ENCODE measurements at regions not wholly inside any gene's neighbourhood (a gene's known extent, or its start where the extent isn't known, plus 50 kb on each side); places are given as distances from the start of the nearest gene placed in this dataset.

DNA sequence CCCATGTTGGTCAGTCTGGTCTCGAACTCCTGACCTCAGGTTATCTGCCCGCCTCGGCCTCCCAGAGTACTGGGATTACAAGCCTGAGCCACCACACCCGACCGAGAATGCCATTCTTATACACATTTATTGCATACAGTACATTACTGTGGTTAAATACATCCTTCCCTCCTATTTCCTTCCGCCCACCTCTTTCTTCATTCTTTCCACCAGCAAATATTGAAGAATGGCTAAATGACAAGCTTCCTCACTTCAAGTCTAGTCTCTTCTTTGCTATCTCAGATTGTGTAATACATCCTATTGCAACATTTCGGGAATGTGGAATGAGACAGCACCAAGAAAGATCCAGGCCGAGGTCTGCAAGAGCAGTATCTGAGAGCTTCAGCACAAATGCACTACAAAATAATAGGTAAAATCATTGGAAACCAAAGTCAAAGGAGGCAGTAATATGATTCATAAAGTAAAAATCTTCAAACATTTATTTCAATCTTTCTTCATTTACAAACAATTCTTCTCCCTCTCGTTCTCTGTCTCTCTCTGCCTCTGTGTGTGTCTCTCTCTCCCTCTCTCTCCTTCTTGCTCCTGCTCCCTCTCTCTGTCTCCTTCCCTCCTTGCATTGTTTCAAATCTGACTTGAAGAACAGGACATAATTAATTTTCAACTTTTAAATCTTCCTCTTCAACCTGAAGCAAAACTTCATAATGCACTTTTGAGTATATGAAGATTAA, 94.7 kb upstream of the TGFBR2 start:
- peaks cover 7% of the 10 kb centered on the region for H3K4me1 Mint-ChIP-seq
- DNase-seq (ENCODE audit: low spot score in 2 of 2, unreplicated experiment in 2 of 2) = no peak
- H3K36me3 Mint-ChIP-seq = no peaks in the 10 kb centered on the region

DNA sequence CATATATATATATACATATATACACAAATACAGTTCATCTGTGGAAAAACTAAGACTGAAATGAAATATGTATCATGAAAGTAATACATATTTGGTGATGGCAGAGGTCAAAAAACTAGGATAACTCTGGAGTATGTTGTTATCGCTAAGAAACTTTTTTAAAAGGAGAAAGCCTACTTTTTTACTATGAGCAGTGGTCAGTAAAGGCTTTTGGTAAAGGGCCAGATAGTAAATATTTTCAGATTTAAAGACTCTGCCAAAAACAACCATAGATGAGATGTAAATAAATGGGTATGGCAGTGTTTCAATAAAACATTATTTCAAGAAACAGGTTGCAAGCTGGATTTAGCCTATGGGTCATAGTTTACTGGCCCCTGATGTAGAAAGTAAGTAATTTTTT, 93.8 kb upstream of the TGFBR2 start:
- Mint-ChIP-seq H3K4me3 (no peak overlapping the region), H3K4me1 (peaks cover 7% of the 10 kb centered on the region), H3K27ac (no peak overlapping the region), H3K9me3 (no peaks in the 10 kb centered on the region), H3K36me3 (no peaks in the 10 kb centered on the region), H3K27me3 (ENCODE audit: low read depth) (no peaks in the 10 kb centered on the region)
- DNase-seq (ENCODE audit: low spot score in 2 of 2, unreplicated experiment in 2 of 2) = no peak
- TF ChIP-seq, protein P1, sequence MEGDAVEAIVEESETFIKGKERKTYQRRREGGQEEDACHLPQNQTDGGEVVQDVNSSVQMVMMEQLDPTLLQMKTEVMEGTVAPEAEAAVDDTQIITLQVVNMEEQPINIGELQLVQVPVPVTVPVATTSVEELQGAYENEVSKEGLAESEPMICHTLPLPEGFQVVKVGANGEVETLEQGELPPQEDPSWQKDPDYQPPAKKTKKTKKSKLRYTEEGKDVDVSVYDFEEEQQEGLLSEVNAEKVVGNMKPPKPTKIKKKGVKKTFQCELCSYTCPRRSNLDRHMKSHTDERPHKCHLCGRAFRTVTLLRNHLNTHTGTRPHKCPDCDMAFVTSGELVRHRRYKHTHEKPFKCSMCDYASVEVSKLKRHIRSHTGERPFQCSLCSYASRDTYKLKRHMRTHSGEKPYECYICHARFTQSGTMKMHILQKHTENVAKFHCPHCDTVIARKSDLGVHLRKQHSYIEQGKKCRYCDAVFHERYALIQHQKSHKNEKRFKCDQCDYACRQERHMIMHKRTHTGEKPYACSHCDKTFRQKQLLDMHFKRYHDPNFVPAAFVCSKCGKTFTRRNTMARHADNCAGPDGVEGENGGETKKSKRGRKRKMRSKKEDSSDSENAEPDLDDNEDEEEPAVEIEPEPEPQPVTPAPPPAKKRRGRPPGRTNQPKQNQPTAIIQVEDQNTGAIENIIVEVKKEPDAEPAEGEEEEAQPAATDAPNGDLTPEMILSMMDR (IDR thresholded peaks at IDR 0.05; ENCODE audit: unreplicated experiment) = no peak

More for the DNA sequence above, 94.7 kb upstream of the TGFBR2 start:
- H3K4me3 Mint-ChIP-seq = no peak overlapping the region
- no peaks in the 10 kb centered on the region for H3K9me3 Mint-ChIP-seq
- no peaks in the 10 kb centered on the region for H3K27me3 Mint-ChIP-seq (ENCODE audit: low read depth)
- TF ChIP-seq, protein P1 (IDR thresholded peaks at IDR 0.05; ENCODE audit: unreplicated experiment) = no peak
- H3K27ac Mint-ChIP-seq = peak overlapping the region; percentile 10

DNA sequence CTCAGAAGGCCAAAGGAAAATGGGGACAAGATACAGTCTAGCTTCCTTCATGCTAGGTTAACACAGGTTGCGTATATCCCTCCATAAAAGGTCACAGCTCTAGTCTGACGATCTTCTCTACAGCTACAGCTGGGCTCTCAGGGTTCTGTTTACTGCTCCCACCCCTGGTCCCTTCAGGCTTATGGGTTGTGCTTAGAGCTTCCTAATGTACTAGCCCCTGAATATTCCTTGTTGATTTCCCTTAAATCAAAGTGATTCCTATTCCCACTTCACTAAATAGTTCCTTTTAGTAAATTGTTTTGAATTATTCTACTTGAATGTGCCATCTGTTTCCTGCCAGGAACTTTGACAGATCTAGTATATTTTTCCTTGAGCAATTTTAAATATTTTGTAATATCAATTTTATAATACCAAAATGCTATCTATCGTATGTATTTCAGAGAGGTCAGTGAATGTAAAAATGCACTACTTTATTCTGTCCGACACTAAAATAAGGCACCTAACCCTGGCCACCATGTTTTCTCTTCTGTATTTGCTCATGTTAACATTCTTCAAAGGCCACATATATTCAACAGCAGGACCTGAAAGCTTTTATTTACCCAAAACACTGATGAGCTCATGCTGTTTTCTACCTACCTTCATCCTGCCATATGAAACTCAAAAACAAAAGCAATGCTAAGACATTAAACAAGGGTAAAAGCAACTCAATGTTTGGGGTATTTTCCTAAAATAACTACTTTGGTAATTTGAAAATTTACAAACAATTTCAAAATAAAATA, 92.8 kb upstream of the TGFBR2 start:
- no peaks in the 10 kb centered on the region for H3K36me3 Mint-ChIP-seq
- H3K4me3 Mint-ChIP-seq = no peak overlapping the region
- no peak for DNase-seq (ENCODE audit: low spot score in 2 of 2, unreplicated experiment in 2 of 2)
- H3K9me3 Mint-ChIP-seq = no peaks in the 10 kb centered on the region
- H3K27me3 Mint-ChIP-seq (ENCODE audit: low read depth) = no peaks in the 10 kb centered on the region
- peaks cover 10% of the 10 kb centered on the region for H3K4me1 Mint-ChIP-seq
- no peak overlapping the region for H3K27ac Mint-ChIP-seq
- TF ChIP-seq, protein P1 (IDR thresholded peaks at IDR 0.05; ENCODE audit: unreplicated experiment) = no peak

DNA sequence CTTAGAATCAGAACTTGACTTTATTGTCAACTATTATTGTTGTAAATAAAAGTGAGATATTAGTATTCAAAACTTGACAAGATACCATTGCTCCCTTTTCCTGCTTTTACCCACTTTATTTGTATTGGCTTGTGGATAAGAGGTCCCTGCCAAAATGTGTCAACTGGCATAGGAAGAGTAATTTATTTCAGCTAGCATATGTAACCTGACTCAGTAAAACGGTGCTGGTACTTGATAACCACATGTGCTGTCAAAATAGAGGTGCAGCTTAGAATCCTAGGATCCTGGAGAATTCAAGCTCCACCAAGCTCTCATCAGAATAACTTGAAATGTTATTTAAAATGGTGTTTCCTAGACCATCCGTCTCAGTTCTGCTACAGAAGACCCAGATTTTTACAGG, 90.2 kb upstream of the TGFBR2 start:
- H3K9me3 Mint-ChIP-seq = no peaks in the 10 kb centered on the region
- H3K27ac Mint-ChIP-seq = no peak overlapping the region
- H3K4me1 Mint-ChIP-seq = peaks cover 10% of the 10 kb centered on the region
- no peaks in the 10 kb centered on the region for H3K27me3 Mint-ChIP-seq (ENCODE audit: low read depth)
- DNase-seq (ENCODE audit: low spot score in 2 of 2, unreplicated experiment in 2 of 2) = no peak
- no peak overlapping the region for H3K4me3 Mint-ChIP-seq
- TF ChIP-seq, protein P1 (IDR thresholded peaks at IDR 0.05; ENCODE audit: unreplicated experiment) = no peak
- H3K36me3 Mint-ChIP-seq = no peaks in the 10 kb centered on the region

DNA sequence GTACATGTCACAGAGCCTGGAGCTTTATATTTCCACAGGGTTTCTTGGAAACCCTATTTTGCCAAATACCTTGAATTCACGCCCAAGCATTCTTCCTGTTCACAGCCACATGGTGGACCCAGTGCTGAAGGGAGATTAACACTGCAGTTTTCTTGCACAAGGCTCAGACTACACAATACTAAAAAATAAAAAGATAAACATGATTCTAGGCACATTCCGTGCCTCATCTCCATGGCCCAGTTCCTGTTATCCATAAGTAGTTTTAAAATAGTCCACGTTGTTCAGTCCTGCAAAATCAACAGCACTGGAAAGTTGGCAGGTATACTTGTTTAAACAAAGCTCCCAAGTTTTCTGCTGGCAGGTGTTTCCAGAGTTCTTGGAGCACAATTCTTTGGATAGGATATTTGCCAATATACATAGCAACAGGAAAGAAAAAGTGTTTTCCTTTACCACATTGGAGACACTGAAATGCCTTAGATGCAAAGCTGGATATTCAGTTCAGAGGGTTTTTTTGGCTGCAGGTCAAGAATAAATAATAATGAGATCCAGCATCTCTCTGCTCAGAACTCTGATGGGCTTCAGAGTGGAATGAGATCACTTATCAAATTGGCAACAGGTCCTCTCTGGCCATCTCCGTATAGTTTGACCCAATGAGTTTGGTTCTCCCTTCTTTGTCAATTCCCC, 88.1 kb upstream of the TGFBR2 start:
- no peaks in the 10 kb centered on the region for H3K9me3 Mint-ChIP-seq
- no peaks in the 10 kb centered on the region for H3K27me3 Mint-ChIP-seq (ENCODE audit: low read depth)
- H3K36me3 Mint-ChIP-seq = no peaks in the 10 kb centered on the region
- no peak for DNase-seq (ENCODE audit: low spot score in 2 of 2, unreplicated experiment in 2 of 2)
- H3K27ac Mint-ChIP-seq = no peak overlapping the region
- TF ChIP-seq, protein P1 (IDR thresholded peaks at IDR 0.05; ENCODE audit: unreplicated experiment) = no peak
- H3K4me3 Mint-ChIP-seq = no peak overlapping the region
- H3K4me1 Mint-ChIP-seq = peaks cover 3% of the 10 kb centered on the region
